ENCODE measurements at regions not wholly inside any gene's neighbourhood (a gene's known extent, or its start where the extent isn't known, plus 50 kb on each side); places are given as distances from the start of the nearest gene placed in this dataset.

DNA sequence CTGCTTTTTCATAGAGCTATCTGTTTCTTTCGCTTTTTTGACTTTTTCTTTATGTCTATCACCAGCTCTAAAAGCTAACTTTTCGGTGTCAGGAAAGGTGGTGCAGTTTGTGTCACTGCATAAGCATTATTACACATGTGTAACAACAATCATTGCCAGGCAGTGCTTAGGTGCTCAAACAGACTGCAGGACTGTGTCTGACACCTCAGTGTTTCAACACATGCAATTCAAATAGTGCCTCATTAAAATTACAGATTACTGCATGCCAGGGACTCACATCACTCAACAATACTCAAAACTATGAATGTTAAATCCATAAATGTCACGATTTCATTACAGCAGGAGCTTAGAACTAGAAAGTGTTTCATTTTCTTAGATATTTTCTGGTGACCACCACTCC, 265.3 kb upstream of the SMIM30 start:
- Mint-ChIP-seq H3K27ac (no peak overlapping the region), H3K9me3 (peaks cover 2% of the 10 kb centered on the region), H3K4me3 (no peak overlapping the region), H3K27me3 (ENCODE audit: low read depth, poor library complexity) (peaks cover 4% of the 10 kb centered on the region), H3K4me1 (no peaks in the 10 kb centered on the region), H3K36me3 (ENCODE audit: low read depth) (no peaks in the 10 kb centered on the region)
- DNase-seq = no peak
- TF ChIP-seq, protein P1, sequence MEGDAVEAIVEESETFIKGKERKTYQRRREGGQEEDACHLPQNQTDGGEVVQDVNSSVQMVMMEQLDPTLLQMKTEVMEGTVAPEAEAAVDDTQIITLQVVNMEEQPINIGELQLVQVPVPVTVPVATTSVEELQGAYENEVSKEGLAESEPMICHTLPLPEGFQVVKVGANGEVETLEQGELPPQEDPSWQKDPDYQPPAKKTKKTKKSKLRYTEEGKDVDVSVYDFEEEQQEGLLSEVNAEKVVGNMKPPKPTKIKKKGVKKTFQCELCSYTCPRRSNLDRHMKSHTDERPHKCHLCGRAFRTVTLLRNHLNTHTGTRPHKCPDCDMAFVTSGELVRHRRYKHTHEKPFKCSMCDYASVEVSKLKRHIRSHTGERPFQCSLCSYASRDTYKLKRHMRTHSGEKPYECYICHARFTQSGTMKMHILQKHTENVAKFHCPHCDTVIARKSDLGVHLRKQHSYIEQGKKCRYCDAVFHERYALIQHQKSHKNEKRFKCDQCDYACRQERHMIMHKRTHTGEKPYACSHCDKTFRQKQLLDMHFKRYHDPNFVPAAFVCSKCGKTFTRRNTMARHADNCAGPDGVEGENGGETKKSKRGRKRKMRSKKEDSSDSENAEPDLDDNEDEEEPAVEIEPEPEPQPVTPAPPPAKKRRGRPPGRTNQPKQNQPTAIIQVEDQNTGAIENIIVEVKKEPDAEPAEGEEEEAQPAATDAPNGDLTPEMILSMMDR (IDR thresholded peaks at IDR 0.05) = no peak

DNA sequence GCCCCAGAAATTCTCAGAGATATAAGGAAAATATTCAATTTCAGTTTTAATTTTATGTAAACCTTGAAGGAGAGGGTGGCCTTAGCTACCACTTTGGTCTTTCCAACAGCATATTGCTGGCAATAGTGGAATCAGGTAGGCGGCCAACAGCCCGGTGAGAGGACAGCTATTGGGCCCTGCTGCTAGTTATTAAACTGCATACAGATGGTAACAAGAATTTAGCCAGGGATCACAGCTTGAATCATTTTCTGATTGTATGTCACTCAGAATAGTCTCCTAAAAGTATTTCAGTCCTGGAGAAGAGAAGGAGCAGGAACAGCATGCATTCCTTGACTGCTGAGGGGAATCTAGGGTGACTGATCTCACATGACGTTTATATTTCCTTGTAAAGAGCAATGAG, 261.4 kb upstream of the SMIM30 start:
- Mint-ChIP-seq H3K27me3 (ENCODE audit: low read depth, poor library complexity) (peaks cover 4% of the 10 kb centered on the region), H3K4me1 (peaks cover 8% of the 10 kb centered on the region), H3K36me3 (ENCODE audit: low read depth) (no peaks in the 10 kb centered on the region), H3K27ac (no peak overlapping the region), H3K9me3 (no peaks in the 10 kb centered on the region), H3K4me3 (no peak overlapping the region)
- DNase-seq = no peak
- TF ChIP-seq, protein P1 (IDR thresholded peaks at IDR 0.05) = no peak

- TF ChIP-seq, protein P1 (IDR thresholded peaks at IDR 0.05) = no peak
- Mint-ChIP-seq H3K9me3 (no peaks in the 10 kb centered on the region), H3K4me1 (peaks cover 8% of the 10 kb centered on the region), H3K36me3 (ENCODE audit: low read depth) (no peaks in the 10 kb centered on the region), H3K27me3 (ENCODE audit: low read depth, poor library complexity) (peaks cover 3% of the 10 kb centered on the region), H3K27ac (no peak overlapping the region), H3K4me3 (no peak overlapping the region)
- DNase-seq = no peak
Measured at GRCh38 chr7:113374955-113375354, 256.6 kb upstream of the SMIM30 start.

DNA sequence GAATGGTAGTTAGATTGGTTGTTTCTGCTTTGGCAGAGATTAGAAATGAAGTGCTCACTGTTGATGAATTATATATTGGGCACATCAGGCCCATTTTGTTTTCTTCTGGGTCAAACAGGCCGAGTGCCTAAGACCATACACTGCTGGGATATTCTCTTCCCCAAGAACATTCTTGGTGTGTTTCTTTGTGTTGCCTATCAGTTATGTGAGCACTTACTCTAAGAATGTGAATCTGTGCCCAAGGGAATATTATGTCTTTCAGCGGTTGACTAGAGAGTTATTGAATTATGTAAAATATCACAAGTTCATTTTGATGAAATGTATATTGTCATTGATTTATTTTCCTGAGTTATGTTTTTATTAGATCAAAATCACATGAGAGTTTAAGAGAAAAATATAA, 255.5 kb upstream of the SMIM30 start:
- no peaks in the 10 kb centered on the region for H3K27me3 Mint-ChIP-seq (ENCODE audit: low read depth, poor library complexity)
- peaks cover 8% of the 10 kb centered on the region for H3K4me1 Mint-ChIP-seq
- no peaks in the 10 kb centered on the region for H3K9me3 Mint-ChIP-seq
- H3K4me3 Mint-ChIP-seq = no peak overlapping the region
- no peaks in the 10 kb centered on the region for H3K36me3 Mint-ChIP-seq (ENCODE audit: low read depth)
- no peak overlapping the region for H3K27ac Mint-ChIP-seq
- DNase-seq = no peak
- TF ChIP-seq, protein P1 (IDR thresholded peaks at IDR 0.05) = no peak

GRCh38 chr7:113371416-113372043, 253.2 kb upstream of the SMIM30 start:
- Mint-ChIP-seq H3K27me3 (ENCODE audit: low read depth, poor library complexity) (no peaks in the 10 kb centered on the region), H3K4me1 (no peaks in the 10 kb centered on the region), H3K36me3 (ENCODE audit: low read depth) (no peaks in the 10 kb centered on the region), H3K9me3 (no peaks in the 10 kb centered on the region), H3K27ac (no peak overlapping the region), H3K4me3 (no peak overlapping the region)
- TF ChIP-seq, protein P1 (IDR thresholded peaks at IDR 0.05) = no peak
- DNase-seq = no peak

DNA sequence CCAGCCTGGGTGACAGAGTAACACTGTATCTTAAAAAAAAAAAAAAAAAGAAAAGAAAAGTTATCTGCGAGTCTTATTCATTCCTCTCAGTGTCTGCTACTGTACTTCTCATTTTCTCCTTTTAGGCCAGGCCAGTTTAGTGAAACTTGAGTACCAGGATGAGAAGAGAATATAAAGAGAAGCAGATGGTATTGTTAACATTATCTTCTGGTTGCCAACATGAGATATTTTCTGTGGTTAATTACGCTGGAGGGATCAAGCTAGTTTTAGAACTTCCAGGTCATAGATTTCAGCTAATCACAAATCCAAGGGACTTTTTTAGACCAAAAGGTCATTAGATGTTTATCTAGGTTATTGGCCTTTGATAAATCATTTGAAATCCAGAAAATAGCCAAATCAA, 252.6 kb upstream of the SMIM30 start:
- no peaks in the 10 kb centered on the region for H3K9me3 Mint-ChIP-seq
- no peak overlapping the region for H3K4me3 Mint-ChIP-seq
- no peaks in the 10 kb centered on the region for H3K27me3 Mint-ChIP-seq (ENCODE audit: low read depth, poor library complexity)
- H3K27ac Mint-ChIP-seq = no peak overlapping the region
- H3K36me3 Mint-ChIP-seq (ENCODE audit: low read depth) = no peaks in the 10 kb centered on the region
- TF ChIP-seq, protein P1 (IDR thresholded peaks at IDR 0.05) = no peak
- no peaks in the 10 kb centered on the region for H3K4me1 Mint-ChIP-seq
- DNase-seq = no peak

Data from nephron progenitor cell (in vitro differentiated cells).